NCI-H526 treated with DMSO at 0.1 percent for 48 hours (cell line): ENCODE measurements at regions not wholly inside any gene's neighbourhood (a gene's known extent, or its start where the extent isn't known, plus 50 kb on each side); places are given as distances from the start of the nearest gene placed in this dataset.

ENCODE experiments used
- DNase-seq: peaks from one replicate; lab custom pipeline; 2025; lab: John Stamatoyannopoulos, UW

GRCh38 chr3:70840106-70840870, 527.9 kb upstream of the MDFIC2 start:
- DNase-seq, result no peak

DNA sequence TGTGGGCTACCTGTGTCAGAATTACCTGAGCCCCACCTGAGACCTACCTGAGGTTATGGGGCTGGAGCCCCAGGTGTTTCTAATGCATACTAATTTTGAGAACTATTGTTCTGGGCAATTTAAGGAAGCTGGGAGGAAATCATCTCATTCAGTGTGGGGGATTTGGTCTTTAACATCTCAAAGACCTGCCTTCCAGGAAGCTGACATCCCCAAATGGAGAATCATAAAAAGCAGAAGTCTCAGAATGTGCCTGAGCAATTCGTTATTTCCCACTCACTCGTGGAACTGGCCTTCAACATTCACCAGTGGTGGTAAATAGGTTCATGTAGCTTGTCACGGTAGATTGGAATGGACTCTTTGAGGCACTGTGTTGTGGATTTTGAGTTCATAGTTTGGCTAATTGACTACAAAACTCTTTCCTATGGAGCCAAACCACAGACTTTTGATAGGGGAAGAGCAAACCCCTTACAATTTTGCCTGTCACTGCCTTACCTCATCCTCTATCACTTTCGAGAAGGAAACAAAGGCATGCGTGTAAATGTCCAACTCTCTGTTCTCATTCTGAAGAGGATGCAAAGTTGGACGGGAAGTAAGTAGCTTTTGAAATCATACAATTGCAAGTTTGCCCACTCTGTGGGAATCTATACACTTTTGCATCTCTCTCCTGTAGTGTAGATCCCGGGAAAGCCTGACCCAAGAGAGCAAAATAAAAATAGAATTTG, 521.0 kb upstream of the MDFIC2 start:
- DNase-seq, result no peak

DNA sequence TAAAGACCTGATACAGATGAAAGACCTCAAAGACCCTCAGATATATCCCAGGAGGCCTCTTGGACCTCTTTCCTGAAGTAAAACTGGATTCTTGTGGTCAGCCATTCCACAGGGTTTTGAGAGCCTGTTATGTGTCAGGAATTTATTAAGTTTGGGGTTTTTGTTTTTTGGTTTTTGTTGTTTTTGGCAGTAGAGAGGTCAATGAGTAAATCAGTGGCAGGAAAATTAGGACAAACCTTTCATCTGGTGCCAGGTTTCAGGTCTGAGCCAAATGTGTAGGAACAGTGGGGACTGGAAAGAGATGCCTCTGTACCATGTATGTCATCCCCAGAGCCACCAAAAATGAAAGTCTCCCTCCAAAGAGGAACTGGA, 520.4 kb upstream of the MDFIC2 start:
- no peak for DNase-seq

DNA sequence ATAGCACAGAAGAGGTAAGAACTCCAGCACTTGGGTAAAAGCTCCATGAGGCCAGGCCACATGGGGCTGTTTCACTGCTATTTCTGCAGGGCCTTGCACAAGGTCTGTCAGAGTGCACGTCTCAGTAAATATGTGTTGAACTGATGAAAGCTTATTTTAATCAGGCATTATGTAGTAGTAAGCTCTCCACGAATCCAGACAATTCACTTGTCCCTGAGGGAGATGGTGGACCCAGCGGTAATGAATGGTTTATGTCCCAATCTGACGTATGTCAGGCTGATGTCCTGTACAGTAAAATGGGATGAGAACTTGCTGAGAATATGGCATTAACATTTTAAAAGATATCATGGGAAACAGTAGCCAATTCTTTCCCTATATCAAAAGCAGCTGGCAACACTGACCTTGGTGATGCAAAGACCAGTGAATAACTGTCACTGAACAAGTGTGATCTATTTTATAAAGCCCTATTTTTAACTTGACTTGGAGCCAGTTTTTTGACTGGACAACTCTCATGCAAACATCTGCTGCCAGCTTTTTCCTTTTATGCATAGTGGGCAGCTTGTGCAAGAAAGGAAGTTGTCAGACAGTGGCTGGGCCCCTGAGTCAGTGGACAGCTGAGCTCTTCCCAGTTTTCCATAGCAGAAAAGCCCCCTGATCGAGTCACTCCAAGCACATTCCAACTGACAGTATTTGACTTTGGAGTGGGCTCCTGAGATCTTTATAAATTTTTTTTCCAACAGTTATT, 519.8 kb upstream of the MDFIC2 start:
- DNase-seq, result no peak

- no peak for DNase-seq
Measured at GRCh38 chr3:70829092-70829491, 516.7 kb upstream of the MDFIC2 start.

- DNase-seq, result no peak
Measured at GRCh38 chr3:70824773-70825172, 512.3 kb upstream of the MDFIC2 start.

- DNase-seq, result no peak
Measured at GRCh38 chr3:70824078-70824477, 511.6 kb upstream of the MDFIC2 start.

GRCh38 chr3:70823622-70824021, 511.2 kb upstream of the MDFIC2 start:
- DNase-seq, result no peak

GRCh38 chr3:70822669-70823068, 510.2 kb upstream of the MDFIC2 start:
- no peak for DNase-seq

- no peak for DNase-seq
Measured at GRCh38 chr3:70821602-70822001, 509.2 kb upstream of the MDFIC2 start.

DNA sequence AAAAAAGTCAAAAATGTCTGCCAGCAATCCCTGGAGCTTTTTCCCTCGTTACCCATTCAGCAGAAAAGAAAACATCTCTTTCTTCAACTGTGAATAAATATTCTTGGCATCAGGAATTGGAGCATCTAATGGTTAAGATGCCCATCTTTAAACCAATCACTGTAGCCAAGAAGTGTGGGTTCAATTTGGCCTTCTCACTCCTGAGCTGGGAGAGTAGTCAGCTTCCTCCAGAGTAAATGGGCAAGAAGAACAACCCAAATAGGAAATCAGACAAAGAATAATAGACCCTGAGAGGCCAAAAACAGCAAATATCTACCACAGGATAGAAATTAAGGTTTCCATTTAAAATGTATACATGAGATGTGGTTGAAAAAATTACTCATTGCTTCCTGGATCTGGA, 508.0 kb upstream of the MDFIC2 start:
- DNase-seq, result no peak

GRCh38 chr3:70818145-70818544, 505.7 kb upstream of the MDFIC2 start:
- no peak for DNase-seq

DNA sequence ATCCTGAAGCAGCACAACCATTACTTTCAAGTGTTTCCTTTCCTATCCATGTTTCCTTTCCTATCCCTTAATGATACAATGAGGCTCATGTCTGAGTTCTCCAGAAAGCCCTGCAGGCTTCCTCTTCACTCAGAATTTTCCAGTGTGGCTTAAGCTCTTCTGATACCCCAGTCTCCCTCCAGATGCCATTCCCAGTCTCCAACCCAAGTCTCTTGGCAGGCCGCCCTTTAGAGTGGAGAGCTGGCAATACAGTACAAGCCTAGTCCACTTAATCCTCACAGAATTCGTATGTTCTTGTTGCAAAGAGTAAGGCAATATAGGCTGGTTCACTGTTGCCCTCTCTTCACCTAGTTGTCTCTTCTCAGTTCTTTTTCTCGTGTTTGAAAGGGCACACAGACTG, 503.9 kb upstream of the MDFIC2 start:
- no peak for DNase-seq

DNA sequence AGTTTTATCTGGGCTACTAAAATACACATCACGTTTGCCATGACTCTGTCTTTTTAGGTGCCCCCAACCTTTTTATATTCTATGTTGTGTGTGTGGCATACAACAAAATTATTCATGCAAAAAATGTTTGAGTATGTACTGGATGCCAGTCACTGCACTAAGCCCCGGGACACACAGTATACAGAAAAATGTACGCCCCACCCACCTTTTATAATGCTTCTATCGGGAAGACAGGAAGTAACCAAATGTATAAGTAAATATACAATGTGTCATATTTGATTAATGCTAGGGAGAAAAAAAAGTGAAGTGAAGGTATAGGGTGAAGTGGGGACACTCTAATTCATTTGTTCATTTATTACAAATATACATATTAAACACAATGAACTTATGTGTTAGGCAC, 503.4 kb upstream of the MDFIC2 start:
- DNase-seq, result no peak

- no peak for DNase-seq
Measured at GRCh38 chr3:70813311-70813710, 500.9 kb upstream of the MDFIC2 start.

DNA sequence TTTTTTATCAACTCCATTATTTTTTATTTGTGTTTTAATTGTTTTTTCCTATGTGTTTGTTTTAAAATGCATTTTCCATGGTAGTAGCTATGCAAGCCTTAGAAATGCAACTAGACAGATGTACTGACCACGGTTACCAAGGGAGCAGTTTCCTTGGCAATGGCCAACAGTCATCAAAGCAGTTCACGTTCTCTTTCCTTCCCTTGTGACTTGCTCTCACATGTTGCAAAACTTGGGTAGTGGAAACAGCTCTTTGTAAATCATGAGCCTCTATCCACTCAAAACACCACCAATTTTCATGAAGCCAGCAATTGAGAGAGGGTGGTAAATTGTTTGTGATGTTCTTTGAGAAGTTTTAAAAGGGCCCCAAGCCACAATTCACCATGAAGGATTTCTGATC, 499.4 kb upstream of the MDFIC2 start:
- DNase-seq, result no peak

- DNase-seq, result no peak
Measured at GRCh38 chr3:70808881-70809280, 496.4 kb upstream of the MDFIC2 start.

GRCh38 chr3:70806556-70806955, 494.1 kb upstream of the MDFIC2 start:
- DNase-seq, result no peak

DNA sequence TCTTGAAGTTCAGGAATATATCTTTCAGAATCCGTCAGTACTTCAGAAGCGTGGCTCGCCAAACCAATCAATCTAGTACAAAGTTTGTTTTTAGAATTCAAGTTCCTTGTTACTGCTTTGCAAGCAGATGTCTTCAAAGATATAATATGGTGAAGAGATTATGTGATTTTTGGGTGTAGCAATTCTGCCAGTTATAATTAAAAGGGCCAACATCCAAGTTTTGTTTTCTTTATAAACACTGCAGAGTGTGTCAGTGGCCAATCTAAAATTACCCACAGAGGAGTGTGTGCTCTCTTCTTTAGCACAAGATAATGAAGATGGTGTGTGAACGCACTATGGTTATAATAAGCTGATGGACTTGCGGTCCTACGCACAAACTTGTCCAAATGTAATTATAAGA, 493.6 kb upstream of the MDFIC2 start:
- DNase-seq, result no peak

DNA sequence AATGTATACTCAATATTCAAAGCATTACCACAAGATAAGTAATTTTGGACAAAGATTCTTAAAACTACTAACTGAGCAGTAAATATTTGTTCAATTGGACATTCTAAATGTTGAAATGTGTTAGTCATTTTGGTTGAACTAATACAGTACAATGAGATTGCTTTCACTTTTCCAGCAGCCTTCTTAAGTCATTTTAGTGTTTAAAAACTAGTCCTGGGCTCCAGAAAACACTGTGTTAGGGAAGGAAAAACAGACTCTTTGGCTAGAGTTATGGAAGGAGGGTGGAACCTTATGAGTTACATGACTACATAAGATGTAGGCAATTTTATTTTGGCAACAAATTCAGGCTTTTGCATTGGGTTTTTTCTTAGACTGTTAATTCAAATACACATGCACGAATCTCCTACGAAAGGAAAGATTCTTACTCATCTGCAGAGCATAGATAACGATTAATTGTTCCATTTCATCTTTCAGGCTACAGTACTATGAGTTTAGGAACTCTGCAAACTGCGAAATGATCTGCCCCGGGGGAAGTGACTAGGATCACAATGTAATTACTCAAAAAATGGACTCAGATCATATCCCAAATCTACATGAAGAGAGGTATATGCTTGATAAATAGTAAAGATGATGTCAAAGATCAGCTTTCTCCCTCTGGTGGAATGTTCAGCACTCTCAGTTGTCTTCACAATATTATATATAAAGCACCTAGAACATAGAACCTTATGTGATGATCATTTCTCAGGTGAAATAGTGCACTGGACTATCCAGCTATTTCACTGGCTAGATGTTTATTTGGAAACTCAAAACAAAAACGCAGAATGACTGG, 492.8 kb upstream of the MDFIC2 start:
- no peak for DNase-seq

DNA sequence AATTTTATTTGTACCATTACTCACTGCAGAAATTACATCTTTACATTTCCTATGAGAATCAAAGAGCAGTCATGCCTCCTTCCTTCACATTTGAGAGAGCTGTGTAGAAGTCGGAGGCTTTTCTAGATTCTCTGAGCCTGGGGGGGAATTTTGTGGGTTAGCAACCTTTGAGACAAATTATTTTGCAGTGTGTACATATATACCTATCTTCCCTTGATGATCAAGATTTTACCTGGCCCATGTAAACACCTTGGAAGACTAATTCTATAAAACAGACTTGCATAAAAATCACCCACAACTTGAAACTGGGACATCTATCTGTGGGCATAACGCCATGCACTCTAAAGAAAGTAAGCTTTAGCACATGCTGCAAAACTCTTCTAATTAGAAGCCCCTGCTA, 491.5 kb upstream of the MDFIC2 start:
- no peak for DNase-seq

DNA sequence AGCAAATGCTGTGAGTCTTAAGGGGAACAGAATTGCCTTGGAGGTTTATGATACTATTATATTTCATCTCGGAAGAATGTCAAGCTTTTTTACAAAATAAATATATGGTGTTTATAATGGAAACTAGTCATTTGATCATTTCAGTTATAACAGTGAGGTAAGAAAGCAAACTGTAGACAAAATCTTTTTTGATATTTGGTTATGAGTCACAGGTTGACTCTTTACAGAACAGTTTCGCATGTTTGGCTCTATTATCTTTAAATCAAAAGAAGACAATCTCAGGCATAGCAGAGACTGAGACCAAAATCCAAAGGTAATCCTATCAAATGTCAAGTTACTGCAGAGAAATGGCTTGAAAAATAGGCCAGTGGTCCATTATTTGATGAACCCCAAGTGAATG, 490.9 kb upstream of the MDFIC2 start:
- no peak for DNase-seq
